ENCODE measurements at regions not wholly inside any gene's neighbourhood (a gene's known extent, or its start where the extent isn't known, plus 50 kb on each side); places are given as distances from the start of the nearest gene placed in this dataset.

DNA sequence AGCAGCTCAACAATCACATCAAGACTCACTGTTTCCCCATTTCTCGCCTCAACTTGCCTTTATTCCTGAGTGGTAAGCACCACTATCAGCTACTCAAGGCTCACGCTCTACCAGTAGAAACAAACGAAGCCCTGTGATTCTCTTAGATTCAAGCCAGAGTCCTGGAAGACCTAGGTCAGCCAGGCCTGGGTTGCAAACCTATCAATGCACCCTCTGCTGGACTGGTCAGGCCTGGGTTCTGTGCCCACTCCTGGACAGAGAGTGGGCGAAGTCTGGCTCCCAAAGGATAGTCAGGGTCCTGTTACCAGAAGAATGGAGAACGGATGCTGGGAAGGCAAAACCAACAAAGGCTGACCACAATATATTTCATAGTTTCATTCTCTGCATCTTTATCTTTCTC, 308.4 kb downstream of the SHQ1 start:
- TF ChIP-seq, protein P1, sequence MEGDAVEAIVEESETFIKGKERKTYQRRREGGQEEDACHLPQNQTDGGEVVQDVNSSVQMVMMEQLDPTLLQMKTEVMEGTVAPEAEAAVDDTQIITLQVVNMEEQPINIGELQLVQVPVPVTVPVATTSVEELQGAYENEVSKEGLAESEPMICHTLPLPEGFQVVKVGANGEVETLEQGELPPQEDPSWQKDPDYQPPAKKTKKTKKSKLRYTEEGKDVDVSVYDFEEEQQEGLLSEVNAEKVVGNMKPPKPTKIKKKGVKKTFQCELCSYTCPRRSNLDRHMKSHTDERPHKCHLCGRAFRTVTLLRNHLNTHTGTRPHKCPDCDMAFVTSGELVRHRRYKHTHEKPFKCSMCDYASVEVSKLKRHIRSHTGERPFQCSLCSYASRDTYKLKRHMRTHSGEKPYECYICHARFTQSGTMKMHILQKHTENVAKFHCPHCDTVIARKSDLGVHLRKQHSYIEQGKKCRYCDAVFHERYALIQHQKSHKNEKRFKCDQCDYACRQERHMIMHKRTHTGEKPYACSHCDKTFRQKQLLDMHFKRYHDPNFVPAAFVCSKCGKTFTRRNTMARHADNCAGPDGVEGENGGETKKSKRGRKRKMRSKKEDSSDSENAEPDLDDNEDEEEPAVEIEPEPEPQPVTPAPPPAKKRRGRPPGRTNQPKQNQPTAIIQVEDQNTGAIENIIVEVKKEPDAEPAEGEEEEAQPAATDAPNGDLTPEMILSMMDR (IDR thresholded peaks at IDR 0.05) = peak in 2 of 4 donors; percentile 9 to 15
- TF ChIP-seq POLR2A (IDR thresholded peaks at IDR 0.05) = no peak
- H3K36me3 ChIP-seq = no peaks in the 10 kb centered on the region
- no peaks in the 10 kb centered on the region for H3K9me3 ChIP-seq
- H3K4me3 ChIP-seq = no peak overlapping the region
- 69% methylated on average over 5 of the region's 5 CpGs for WGBS (ENCODE audit: insufficient coverage, low coverage, low lambda C conversion rate, missing lambda C conversion rate)
- no peak overlapping the region for H3K27ac ChIP-seq
- H3K27me3 ChIP-seq = no peaks in the 10 kb centered on the region
- peak; percentile 35 to 56 (median 40) for ATAC-seq
- no peaks in the 10 kb centered on the region for H3K4me1 ChIP-seq
- DNase-seq = no peak
- intact Hi-C loops (cut with DNase I) = no loop called here

DNA sequence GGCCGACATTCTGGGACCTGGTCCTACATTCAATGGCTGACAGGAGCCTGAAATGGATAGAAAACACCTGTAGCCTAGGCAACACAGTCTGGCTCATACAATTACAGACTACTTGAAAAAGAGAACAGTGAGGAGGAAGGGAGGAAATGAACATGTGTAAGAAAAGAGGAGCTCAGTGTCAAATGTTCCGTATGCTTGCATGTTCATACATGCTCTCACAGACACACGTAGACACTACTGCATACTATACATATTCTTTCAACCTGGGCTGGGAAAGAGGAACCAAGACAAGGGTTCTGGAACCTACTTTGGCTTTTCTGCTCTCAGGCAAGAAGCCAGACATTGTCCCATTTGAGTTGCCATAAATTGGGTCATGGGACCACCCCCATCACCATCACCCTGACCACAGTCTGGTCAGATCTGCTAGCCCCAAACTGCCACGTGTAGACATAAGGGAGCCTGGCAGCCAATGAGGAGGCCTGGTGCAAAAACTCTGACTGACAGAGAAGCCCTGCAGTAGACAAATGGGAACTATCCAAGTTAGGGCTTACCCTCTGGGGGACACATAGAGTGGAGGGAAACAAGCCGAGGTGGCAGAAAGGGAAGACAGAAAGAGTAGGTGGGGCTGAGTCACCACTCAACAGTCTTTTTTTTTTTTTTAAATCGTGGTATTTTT, 310.0 kb downstream of the SHQ1 start:
- intact Hi-C loops (cut with DNase I) = no loop called here
- TF ChIP-seq, protein P1 (IDR thresholded peaks at IDR 0.05) = no peak
- TF ChIP-seq POLR2A (IDR thresholded peaks at IDR 0.05) = no peak
- Histone ChIP-seq H3K4me1 (no peaks in the 10 kb centered on the region), H3K36me3 (no peaks in the 10 kb centered on the region), H3K27me3 (no peaks in the 10 kb centered on the region), H3K27ac (no peak overlapping the region), H3K9me3 (no peaks in the 10 kb centered on the region), H3K4me3 (no peak overlapping the region)
- no peak for DNase-seq
- 47% methylated on average over 5 of the region's 6 CpGs for WGBS (ENCODE audit: insufficient coverage, low coverage, low lambda C conversion rate, missing lambda C conversion rate)
- ATAC-seq = no peak

GRCh38 chr3:72537448-72537847, 310.8 kb downstream of the SHQ1 start:
- WGBS (ENCODE audit: insufficient coverage, low coverage, low lambda C conversion rate, missing lambda C conversion rate) = 60% methylated on average over 1 of the region's 6 CpGs
- Histone ChIP-seq H3K36me3 (no peaks in the 10 kb centered on the region), H3K4me3 (no peak overlapping the region), H3K9me3 (no peaks in the 10 kb centered on the region), H3K27me3 (no peaks in the 10 kb centered on the region), H3K4me1 (no peaks in the 10 kb centered on the region), H3K27ac (no peak overlapping the region)
- intact Hi-C loops (cut with DNase I) = no loop called here
- DNase-seq (no peak), ATAC-seq (no peak)
- TF ChIP-seq, protein P1 (IDR thresholded peaks at IDR 0.05) = no peak
- TF ChIP-seq POLR2A (IDR thresholded peaks at IDR 0.05) = no peak

DNA sequence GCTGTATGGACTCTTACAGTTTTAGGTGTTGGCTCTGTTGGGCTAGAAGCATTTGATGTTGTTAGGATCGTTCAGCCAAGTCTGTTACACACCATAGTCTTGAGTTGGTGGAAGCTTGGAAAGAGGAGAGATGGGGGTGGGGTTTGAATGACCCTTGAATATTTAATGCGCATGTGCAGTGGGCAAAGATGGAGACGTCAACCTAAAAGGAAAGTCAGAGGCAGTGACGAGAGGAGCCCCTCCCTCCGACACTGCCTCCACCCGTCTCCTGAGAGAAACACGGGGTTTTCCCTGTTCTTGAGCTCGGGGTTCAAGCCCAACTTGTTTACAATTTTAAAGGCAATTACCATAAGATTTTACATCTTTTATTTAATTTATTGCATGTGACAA, 311.4 kb downstream of the SHQ1 start:
- H3K4me3 ChIP-seq = no peak overlapping the region
- intact Hi-C loops (cut with DNase I) = no loop called here
- DNase-seq (no peak), ATAC-seq (no peak)
- H3K9me3 ChIP-seq = no peaks in the 10 kb centered on the region
- TF ChIP-seq, protein P1 (IDR thresholded peaks at IDR 0.05) = no peak
- TF ChIP-seq POLR2A (IDR thresholded peaks at IDR 0.05) = no peak
- 90% methylated on average over 7 of the region's 8 CpGs for WGBS (ENCODE audit: insufficient coverage, low coverage, low lambda C conversion rate, missing lambda C conversion rate)
- no peaks in the 10 kb centered on the region for H3K4me1 ChIP-seq
- H3K27me3 ChIP-seq = no peaks in the 10 kb centered on the region
- H3K36me3 ChIP-seq = no peaks in the 10 kb centered on the region
- H3K27ac ChIP-seq = no peak overlapping the region

Data from right lobe of liver (tissue), 6 donors.